ENCODE measurements at regions not wholly inside any gene's neighbourhood (a gene's known extent, or its start where the extent isn't known, plus 50 kb on each side); places are given as distances from the start of the nearest gene placed in this dataset.

DNA sequence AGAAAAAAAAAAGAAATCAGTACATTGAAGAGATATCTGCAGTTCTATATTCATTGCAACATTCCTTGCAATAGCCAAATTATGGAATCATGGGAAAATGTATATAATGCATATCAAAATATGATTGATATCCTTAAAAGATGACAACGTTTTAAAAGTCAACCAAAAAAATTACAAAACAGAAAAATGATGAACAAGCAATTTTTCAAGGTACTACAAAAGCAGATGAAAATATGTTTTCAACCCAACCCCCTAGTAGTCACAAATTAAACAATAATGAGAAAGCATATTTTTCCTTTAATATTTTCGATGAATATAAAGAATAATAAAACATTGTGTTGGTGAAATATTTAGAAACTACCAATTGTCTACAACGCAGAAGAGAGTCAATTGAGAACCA lies 497.6 kb downstream of the MEI4 start:
- ChIA-PET CTCF (ENCODE audit: low intra/inter-chr PET ratio) (no interaction called here), POLR2A (no interaction called here)
- Histone ChIP-seq H3K4me1 (replicated peaks in 1 of 2; ENCODE audit: control insufficient read depth in 2 of 2, insufficient read depth in 2 of 2, low read length in 2 of 2) (no peaks in the 10 kb centered on the region), H3K4me3 (no peak overlapping the region), H3K27me3 (ENCODE audit: control insufficient read depth in 2 of 2, insufficient read depth in 2 of 2, low read length in 2 of 2) (no peaks in the 10 kb centered on the region), H3K9me1 (ENCODE audit: control insufficient read depth, insufficient read depth, low read length) (no peaks in the 10 kb centered on the region), H4K20me1 (replicated peaks; ENCODE audit: control insufficient read depth, insufficient read depth, low read length) (no peaks in the 10 kb centered on the region), H3K9me3 (replicated peaks; ENCODE audit: control insufficient read depth, insufficient read depth, low read depth, low read length) (no peaks in the 10 kb centered on the region), H3K4me2 (ENCODE audit: insufficient read depth, low read length) (no peak overlapping the region), H3K27ac (ENCODE audit: extremely low read depth, low read depth, low read length) (no peak overlapping the region), H3K36me3 (ENCODE audit: control insufficient read depth, insufficient read depth, low read length) (no peaks in the 10 kb centered on the region), H3K9ac (ENCODE audit: insufficient read depth in 1 of 2, low read depth in 2 of 2, low read length in 2 of 2) (no peak overlapping the region), H3K79me2 (ENCODE audit: control insufficient read depth, insufficient read depth, low read length) (no peaks in the 10 kb centered on the region), H2AFZ (ENCODE audit: low read depth, low read length) (no peak overlapping the region)
- ATAC-seq (no peak), FAIRE-seq (no peak), DNase-seq (ENCODE audit: extremely low read depth in 1 of 4, low spot score in 3 of 4) (no peak)
- intact Hi-C loops (cut with micrococcal nuclease) (no loop called here), in situ Hi-C loops (cut with MboI) (no loop called here)
- no TSS peak for BruUV-seq (replicated peaks)
- 0% methylated on average over 3 of the region's 3 CpGs for WGBS (ENCODE audit: insufficient coverage, low coverage, missing lambda C conversion rate)
- TF ChIP-seq GATA2 (CRISPR knock-in tag; IDR thresholded peaks at IDR 0.05) = no peak
- peak; percentile 85 for TF ChIP-seq ZNF316 (IDR thresholded peaks at IDR 0.05)
- TF ChIP-seq MAFF (IDR thresholded peaks at IDR 0.05; ENCODE audit: low read length) = peak; percentile 55; the same call in 1 of the 2 replicates
- TF ChIP-seq MAFG (tag; conservative IDR thresholded peaks at IDR 0.05) = peak; percentile 70
- peak; percentile 65 for TF ChIP-seq C11orf30 (IDR thresholded peaks at IDR 0.05; ENCODE audit: low read depth)
- no peak for TF ChIP-seq TBL1XR1 (IDR thresholded peaks at IDR 0.05; ENCODE audit: low read length in 2 of 2)
- TF ChIP-seq, protein P1, sequence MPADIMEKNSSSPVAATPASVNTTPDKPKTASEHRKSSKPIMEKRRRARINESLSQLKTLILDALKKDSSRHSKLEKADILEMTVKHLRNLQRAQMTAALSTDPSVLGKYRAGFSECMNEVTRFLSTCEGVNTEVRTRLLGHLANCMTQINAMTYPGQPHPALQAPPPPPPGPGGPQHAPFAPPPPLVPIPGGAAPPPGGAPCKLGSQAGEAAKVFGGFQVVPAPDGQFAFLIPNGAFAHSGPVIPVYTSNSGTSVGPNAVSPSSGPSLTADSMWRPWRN (IDR thresholded peaks at IDR 0.05; ENCODE audit: low read depth) = no peak
- no peak for TF ChIP-seq DPF2 (IDR thresholded peaks at IDR 0.05)
- no peak for TF ChIP-seq NFATC3 (IDR thresholded peaks at IDR 0.05)
- TF ChIP-seq ZNF12 (CRISPR knock-in tag; IDR thresholded peaks at IDR 0.05) = no peak
- peak; percentile 55; the same call in 1 of the 2 replicates for TF ChIP-seq MAFK (IDR thresholded peaks at IDR 0.05; ENCODE audit: low read length)
- TF ChIP-seq SRSF1 (IDR thresholded peaks at IDR 0.05; ENCODE audit: low read depth, low read length) = no peak
- TF ChIP-seq ZNF780A (CRISPR knock-in tag; IDR thresholded peaks at IDR 0.05) = no peak
- TF ChIP-seq, protein P2, sequence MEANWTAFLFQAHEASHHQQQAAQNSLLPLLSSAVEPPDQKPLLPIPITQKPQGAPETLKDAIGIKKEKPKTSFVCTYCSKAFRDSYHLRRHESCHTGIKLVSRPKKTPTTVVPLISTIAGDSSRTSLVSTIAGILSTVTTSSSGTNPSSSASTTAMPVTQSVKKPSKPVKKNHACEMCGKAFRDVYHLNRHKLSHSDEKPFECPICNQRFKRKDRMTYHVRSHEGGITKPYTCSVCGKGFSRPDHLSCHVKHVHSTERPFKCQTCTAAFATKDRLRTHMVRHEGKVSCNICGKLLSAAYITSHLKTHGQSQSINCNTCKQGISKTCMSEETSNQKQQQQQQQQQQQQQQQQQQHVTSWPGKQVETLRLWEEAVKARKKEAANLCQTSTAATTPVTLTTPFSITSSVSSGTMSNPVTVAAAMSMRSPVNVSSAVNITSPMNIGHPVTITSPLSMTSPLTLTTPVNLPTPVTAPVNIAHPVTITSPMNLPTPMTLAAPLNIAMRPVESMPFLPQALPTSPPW (CRISPR knock-in tag; IDR thresholded peaks at IDR 0.05) = no peak
- TF ChIP-seq, protein P3, sequence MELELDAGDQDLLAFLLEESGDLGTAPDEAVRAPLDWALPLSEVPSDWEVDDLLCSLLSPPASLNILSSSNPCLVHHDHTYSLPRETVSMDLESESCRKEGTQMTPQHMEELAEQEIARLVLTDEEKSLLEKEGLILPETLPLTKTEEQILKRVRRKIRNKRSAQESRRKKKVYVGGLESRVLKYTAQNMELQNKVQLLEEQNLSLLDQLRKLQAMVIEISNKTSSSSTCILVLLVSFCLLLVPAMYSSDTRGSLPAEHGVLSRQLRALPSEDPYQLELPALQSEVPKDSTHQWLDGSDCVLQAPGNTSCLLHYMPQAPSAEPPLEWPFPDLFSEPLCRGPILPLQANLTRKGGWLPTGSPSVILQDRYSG (tag; conservative IDR thresholded peaks at IDR 0.05; ENCODE audit: low read depth) = no peak
- TF ChIP-seq MTF1 (CRISPR knock-in tag; IDR thresholded peaks at IDR 0.05; ENCODE audit: borderline replicate concordance) = no peak
- no peak for TF ChIP-seq DACH1 (IDR thresholded peaks at IDR 0.05; ENCODE audit: partially characterized antibody)
- no peak for TF ChIP-seq GTF2E2 (tag; IDR thresholded peaks at IDR 0.05)
- no peak for TF ChIP-seq HOXB6 (CRISPR knock-in tag; IDR thresholded peaks at IDR 0.05; ENCODE audit: borderline replicate concordance)
- no peak for TF ChIP-seq NONO (IDR thresholded peaks at IDR 0.05; ENCODE audit: low read depth in 2 of 2, low read length in 1 of 2)
- TF ChIP-seq, protein P4, sequence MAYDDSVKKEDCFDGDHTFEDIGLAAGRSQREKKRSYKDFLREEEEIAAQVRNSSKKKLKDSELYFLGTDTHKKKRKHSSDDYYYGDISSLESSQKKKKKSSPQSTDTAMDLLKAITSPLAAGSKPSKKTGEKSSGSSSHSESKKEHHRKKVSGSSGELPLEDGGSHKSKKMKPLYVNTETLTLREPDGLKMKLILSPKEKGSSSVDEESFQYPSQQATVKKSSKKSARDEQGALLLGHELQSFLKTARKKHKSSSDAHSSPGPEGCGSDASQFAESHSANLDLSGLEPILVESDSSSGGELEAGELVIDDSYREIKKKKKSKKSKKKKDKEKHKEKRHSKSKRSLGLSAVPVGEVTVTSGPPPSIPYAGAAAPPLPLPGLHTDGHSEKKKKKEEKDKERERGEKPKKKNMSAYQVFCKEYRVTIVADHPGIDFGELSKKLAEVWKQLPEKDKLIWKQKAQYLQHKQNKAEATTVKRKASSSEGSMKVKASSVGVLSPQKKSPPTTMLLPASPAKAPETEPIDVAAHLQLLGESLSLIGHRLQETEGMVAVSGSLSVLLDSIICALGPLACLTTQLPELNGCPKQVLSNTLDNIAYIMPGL (CRISPR knock-in tag; IDR thresholded peaks at IDR 0.05) = no peak
- no peak for TF ChIP-seq PTBP1 (IDR thresholded peaks at IDR 0.05; ENCODE audit: low read depth, low read length)

All from K562 (cell line).